Testis (tissue), 2 donors: ENCODE measurements at regions not wholly inside any gene's neighbourhood (a gene's known extent, or its start where the extent isn't known, plus 50 kb on each side); places are given as distances from the start of the nearest gene placed in this dataset.

ENCODE experiments used
- POLR2A ChIP-seq: fragments of 450-650 bp; IDR thresholded peaks from one replicate; pipeline ENCODE4 v1.6.1; 2017; ENCODE audit warnings: antibody characterized with exemption, mild to moderate bottlenecking, moderate library complexity
- TF ChIP-seq, protein P1 (sequence below), 3 experiments: fragments of 450-650 bp in 2 of 3; fragments of 200-600 bp in 1 of 3; sonication (generic) in 1 of 3; IDR thresholded peaks; one replicate each; pipeline ENCODE4 v1.5.1; 2016 to 2019; ENCODE audit warnings: antibody characterized with exemption in 3 of 3, mild to moderate bottlenecking in 2 of 3, moderate library complexity in 1 of 3

DNA sequence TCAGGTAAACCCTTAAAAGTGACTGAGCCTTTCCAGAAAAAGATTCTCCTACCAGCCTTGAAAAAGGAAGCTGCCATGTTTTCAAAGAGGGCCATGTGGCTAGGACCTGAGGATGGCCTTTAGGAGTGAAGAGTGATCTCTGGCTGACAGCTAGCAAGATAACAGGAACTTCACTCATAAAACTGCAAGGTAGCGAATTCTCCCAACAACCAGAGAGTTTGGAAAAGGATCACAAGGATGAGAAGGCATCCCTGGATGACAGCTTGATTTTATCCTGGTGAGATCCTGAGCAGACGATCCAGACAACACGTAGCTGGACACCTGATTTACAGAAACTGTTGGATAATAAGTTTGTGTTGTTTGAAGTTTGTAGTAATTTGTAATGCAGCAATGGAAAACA, 115.6 kb upstream of the FBXO33 start:
- TF ChIP-seq, protein P1, sequence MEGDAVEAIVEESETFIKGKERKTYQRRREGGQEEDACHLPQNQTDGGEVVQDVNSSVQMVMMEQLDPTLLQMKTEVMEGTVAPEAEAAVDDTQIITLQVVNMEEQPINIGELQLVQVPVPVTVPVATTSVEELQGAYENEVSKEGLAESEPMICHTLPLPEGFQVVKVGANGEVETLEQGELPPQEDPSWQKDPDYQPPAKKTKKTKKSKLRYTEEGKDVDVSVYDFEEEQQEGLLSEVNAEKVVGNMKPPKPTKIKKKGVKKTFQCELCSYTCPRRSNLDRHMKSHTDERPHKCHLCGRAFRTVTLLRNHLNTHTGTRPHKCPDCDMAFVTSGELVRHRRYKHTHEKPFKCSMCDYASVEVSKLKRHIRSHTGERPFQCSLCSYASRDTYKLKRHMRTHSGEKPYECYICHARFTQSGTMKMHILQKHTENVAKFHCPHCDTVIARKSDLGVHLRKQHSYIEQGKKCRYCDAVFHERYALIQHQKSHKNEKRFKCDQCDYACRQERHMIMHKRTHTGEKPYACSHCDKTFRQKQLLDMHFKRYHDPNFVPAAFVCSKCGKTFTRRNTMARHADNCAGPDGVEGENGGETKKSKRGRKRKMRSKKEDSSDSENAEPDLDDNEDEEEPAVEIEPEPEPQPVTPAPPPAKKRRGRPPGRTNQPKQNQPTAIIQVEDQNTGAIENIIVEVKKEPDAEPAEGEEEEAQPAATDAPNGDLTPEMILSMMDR (IDR thresholded peaks at IDR 0.05) = no peak
- no peak for TF ChIP-seq POLR2A
